ENCODE measurements at regions not wholly inside any gene's neighbourhood (a gene's known extent, or its start where the extent isn't known, plus 50 kb on each side); places are given as distances from the start of the nearest gene placed in this dataset.
A peak's percentile ranks its signal among the peaks of the same experiment; 100 is the strongest.

DNA sequence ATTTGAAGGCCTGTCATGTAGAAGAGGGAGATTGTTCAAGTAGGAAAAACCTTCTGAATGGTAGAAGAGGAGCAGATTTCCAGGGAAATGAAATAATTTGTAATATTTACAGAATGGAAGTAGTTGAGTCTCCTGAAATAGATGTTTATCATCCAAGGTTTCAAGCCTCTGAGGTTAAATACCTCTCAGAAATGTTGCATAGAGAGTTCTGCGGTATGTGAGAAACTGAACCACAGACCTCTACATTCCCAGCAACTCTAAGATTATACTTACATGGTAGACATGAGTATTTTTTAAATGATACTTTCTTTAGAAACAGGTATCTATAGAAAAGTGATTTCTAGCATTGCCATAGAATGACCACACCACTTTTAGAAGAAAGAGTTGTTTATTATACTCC is 379.8 kb upstream of the FANCL start:
- H3K9me2 ChIP-seq (ENCODE audit: insufficient read depth), result no peaks in the 10 kb centered on the region
- no TSS peak for BruUV-seq (replicated peaks)
- peaks cover 28% of the 10 kb centered on the region for H3K4me1 ChIP-seq (replicated peaks; ENCODE audit: insufficient read depth)
- no peak for TF ChIP-seq EZH2 (IDR thresholded peaks at IDR 0.05; ENCODE audit: low read depth)
- TF ChIP-seq, protein P1, sequence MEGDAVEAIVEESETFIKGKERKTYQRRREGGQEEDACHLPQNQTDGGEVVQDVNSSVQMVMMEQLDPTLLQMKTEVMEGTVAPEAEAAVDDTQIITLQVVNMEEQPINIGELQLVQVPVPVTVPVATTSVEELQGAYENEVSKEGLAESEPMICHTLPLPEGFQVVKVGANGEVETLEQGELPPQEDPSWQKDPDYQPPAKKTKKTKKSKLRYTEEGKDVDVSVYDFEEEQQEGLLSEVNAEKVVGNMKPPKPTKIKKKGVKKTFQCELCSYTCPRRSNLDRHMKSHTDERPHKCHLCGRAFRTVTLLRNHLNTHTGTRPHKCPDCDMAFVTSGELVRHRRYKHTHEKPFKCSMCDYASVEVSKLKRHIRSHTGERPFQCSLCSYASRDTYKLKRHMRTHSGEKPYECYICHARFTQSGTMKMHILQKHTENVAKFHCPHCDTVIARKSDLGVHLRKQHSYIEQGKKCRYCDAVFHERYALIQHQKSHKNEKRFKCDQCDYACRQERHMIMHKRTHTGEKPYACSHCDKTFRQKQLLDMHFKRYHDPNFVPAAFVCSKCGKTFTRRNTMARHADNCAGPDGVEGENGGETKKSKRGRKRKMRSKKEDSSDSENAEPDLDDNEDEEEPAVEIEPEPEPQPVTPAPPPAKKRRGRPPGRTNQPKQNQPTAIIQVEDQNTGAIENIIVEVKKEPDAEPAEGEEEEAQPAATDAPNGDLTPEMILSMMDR (conservative IDR thresholded peaks at IDR 0.05), result no peak
- 0 out of 2 replicates have a peak overlapping the region, but pooled peaks have one; percentile 14 for H2AFZ ChIP-seq
- ChIA-PET CTCF (no interaction called here), POLR2A (ENCODE audit: unreplicated experiment) (no interaction called here)
- no peaks in the 10 kb centered on the region for H4K20me1 ChIP-seq (ENCODE audit: insufficient read depth)
- no peaks in the 10 kb centered on the region for H3K36me3 ChIP-seq (ENCODE audit: low read depth)
- H3K27me3 ChIP-seq (ENCODE audit: insufficient read depth, low read depth), result no peaks in the 10 kb centered on the region
- peaks cover 17% of the 10 kb centered on the region; the same call in 1 of the 2 replicates for H3F3A ChIP-seq (ENCODE audit: insufficient read depth, low read depth)
- H3K4me3 ChIP-seq, result no peak overlapping the region
- no peaks in the 10 kb centered on the region; the same call in 1 of the 2 replicates for H3K9me3 ChIP-seq (ENCODE audit: insufficient read depth, low read depth)
- H3K4me2 ChIP-seq, result peak overlapping the region; percentile 48
- H3K79me2 ChIP-seq (ENCODE audit: low read depth), result no peaks in the 10 kb centered on the region
- intact Hi-C loops (cut with micrococcal nuclease; ENCODE audit: unreplicated experiment), result loop anchor here (1.0 kb wide), 1 partner anchor 13 kb away; no protein-coding TSS in a partner anchor
- H3K27ac ChIP-seq, result peak overlapping the region; percentile 65
- no peak for DNase-seq

DNA sequence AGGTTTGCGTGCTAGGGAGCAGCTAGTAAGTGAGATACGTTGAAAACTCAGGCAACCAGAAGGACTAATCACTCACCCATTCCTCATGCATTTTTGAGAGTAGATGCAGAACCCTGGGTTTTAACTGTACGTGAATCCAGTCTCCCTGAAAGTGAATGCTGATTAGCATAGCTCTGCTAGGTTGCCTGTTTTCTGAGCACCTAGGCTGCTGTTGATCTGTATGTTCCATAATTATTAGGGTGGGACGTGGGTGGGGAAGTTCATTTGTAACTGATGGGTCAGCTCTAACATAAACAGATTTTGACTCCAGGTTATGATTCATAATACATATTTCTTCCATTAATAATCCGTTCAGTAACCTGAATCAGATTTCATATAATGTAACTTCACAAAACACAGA is 379.0 kb upstream of the FANCL start:
- Histone ChIP-seq H3K4me2 (peak overlapping the region; percentile 48), H2AFZ (no peak overlapping the region), H4K20me1 (ENCODE audit: insufficient read depth) (no peaks in the 10 kb centered on the region), H3K27ac (peak overlapping the region; percentile 65), H3F3A (ENCODE audit: insufficient read depth, low read depth) (peaks cover 17% of the 10 kb centered on the region; the same call in 1 of the 2 replicates), H3K4me1 (replicated peaks; ENCODE audit: insufficient read depth) (peaks cover 30% of the 10 kb centered on the region), H3K27me3 (ENCODE audit: insufficient read depth, low read depth) (no peaks in the 10 kb centered on the region), H3K4me3 (peak overlapping the region; percentile 12; the same call in 1 of the 2 replicates), H3K36me3 (ENCODE audit: low read depth) (no peaks in the 10 kb centered on the region), H3K9me2 (ENCODE audit: insufficient read depth) (no peaks in the 10 kb centered on the region), H3K79me2 (ENCODE audit: low read depth) (no peaks in the 10 kb centered on the region), H3K9me3 (ENCODE audit: insufficient read depth, low read depth) (no peaks in the 10 kb centered on the region; the same call in 1 of the 2 replicates)
- ChIA-PET CTCF (no interaction called here), POLR2A (ENCODE audit: unreplicated experiment) (no interaction called here)
- peak; percentile 23 to 70 for DNase-seq
- intact Hi-C loops (cut with micrococcal nuclease; ENCODE audit: unreplicated experiment), result loop anchor here (1.0 kb wide), 1 partner anchor 14 kb away; no protein-coding TSS in a partner anchor
- BruUV-seq (replicated peaks), result no TSS peak
- TF ChIP-seq, protein P1 (conservative IDR thresholded peaks at IDR 0.05), result no peak

DNA sequence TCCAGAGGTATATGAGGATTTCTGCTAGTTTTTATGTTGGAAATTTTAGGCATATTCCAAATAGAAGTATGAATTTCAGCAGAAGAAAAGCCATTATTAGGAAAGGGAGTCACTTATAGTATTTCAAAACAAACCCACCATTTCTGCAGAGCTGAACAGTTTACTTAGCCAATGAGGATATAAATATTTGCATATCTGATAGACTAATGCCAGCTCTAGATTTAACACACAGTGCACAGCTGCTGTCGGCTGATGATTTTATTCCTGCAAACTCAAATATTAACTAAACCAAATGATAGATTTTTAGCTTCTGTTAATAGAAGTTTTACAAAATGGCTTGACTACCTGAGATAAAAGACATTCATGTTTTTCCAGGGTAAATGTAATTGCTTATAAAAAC is 375.8 kb upstream of the FANCL start:
- Histone ChIP-seq H3F3A (ENCODE audit: insufficient read depth, low read depth) (peaks cover 17% of the 10 kb centered on the region; the same call in 1 of the 2 replicates), H4K20me1 (ENCODE audit: insufficient read depth) (no peaks in the 10 kb centered on the region), H3K27ac (no peak overlapping the region), H3K4me2 (no peak overlapping the region), H3K4me1 (replicated peaks; ENCODE audit: insufficient read depth) (peaks cover 46% of the 10 kb centered on the region), H3K79me2 (ENCODE audit: low read depth) (no peaks in the 10 kb centered on the region), H3K4me3 (no peak overlapping the region), H3K36me3 (ENCODE audit: low read depth) (no peaks in the 10 kb centered on the region), H2AFZ (no peak overlapping the region), H3K9me3 (ENCODE audit: insufficient read depth, low read depth) (no peaks in the 10 kb centered on the region), H3K9me2 (ENCODE audit: insufficient read depth) (no peaks in the 10 kb centered on the region), H3K27me3 (ENCODE audit: insufficient read depth, low read depth) (no peaks in the 10 kb centered on the region)
- no peak for DNase-seq
- ChIA-PET POLR2A (ENCODE audit: unreplicated experiment) (no interaction called here), CTCF (interaction anchor here (0.5 kb wide), 1 partner anchor 1933 kb away, joined by 11 read pairs; no protein-coding TSS in a partner anchor)
- TF ChIP-seq, protein P1 (conservative IDR thresholded peaks at IDR 0.05), result no peak
- TF ChIP-seq EZH2 (IDR thresholded peaks at IDR 0.05; ENCODE audit: low read depth), result no peak
- no TSS peak for BruUV-seq (replicated peaks)
- intact Hi-C loops (cut with micrococcal nuclease; ENCODE audit: unreplicated experiment), result no loop called here

All from PC-9 (cell line).